DMS53 (cell line): ENCODE measurements at regions not wholly inside any gene's neighbourhood (a gene's known extent, or its start where the extent isn't known, plus 50 kb on each side); places are given as distances from the start of the nearest gene placed in this dataset.
"Not testable (repeated sequence)": the region's sequence is repeated elsewhere in the genome, so short reads cannot be mapped to it uniquely, and the experiment has no call there.

Source experiments
- DNase-seq: peaks from one replicate; lab custom pipeline; 2025; lab: John Stamatoyannopoulos, UW

DNA sequence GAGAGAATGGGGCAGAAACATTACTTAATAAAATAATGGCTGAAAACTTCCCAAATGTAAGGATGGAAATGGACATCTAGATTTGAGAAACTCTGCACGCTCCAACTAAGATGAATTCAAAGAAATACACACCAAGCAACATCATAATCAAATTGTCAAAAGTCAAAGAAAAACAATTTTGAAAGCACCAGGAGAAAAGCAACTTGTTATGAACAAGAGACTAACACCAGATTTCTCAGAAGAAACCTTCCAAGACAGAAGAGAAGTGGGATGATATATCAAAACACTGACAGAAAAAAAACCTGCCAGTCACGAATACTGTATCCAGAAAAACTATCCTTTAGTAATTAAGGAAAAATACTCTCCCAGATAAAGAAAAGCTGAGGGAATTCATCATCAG lies 208.6 kb upstream of the SAMSN1 start:
- DNase-seq: no peak

DNA sequence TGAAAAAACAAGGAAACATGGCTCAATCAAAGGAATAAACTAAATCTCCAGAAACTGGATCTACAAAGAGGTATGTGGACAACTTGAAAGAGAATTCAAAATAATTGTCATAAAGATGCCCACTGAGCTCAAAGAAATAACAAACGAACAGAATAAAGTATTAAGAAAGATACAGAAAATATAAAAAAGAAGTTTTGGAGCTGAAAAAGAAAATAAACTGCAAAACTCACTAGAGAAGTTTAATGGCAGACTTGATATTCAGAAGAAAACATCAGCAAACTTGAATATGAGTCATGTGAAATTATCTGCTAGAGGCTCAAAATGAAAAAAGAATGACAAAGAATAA lies 208.1 kb upstream of the SAMSN1 start:
- DNase-seq: no peak

DNA sequence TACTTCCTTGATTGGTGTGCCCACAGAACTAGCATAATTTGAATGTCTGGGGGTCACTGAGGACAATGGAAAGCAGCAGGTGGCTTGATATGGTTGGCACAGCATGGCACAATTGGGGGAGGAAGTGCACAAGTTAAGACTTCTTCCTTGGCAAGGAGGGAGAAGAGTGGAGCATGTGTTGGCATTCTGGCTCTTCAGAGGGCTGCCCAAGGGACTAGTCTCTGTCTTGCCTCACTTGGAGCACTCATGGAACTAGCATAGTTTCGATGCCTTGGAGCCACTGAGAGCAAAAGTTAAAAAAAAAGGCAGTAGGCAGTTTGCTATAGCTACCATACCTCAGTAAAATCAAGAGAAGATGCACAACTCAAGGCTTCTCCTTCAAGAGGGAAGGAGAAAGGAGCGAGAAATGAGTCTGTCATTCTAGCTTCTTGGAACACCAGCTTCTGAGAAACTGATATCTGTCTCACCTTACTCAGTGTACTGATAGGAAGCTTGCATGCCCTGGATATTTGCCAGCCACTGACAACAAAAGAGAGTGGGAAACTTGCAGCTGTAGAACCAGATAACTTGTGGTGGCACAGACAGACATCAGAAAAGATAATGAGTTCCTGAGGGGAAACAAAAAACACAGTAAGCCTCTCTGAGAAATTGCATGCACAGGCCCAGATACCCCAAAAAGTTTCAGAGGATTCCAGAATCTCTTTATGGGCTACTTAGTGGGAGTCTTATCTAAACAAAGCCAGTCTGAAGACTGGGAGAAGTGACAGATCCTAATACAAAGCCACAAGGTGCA lies 207.5 kb upstream of the SAMSN1 start:
- DNase-seq: no peak

DNA sequence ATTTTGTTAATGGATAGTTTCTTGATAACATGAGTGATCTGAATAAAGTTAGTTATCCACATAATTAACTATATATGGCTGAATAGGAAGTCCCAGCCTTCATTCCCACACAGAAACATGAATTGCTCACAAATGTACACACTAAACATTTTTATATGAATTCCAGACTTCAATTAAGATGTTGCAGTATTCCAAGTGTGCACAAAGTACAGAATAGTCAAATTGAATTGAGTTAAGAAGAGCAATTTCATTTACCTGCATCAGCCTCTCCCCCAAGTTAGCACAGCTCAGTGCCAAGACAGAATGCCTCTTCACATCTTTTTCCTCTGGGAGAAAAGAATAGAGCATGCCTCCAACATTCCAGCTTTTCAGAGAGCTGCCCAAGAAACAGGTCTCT lies 207.0 kb upstream of the SAMSN1 start:
- no peak for DNase-seq

DNA sequence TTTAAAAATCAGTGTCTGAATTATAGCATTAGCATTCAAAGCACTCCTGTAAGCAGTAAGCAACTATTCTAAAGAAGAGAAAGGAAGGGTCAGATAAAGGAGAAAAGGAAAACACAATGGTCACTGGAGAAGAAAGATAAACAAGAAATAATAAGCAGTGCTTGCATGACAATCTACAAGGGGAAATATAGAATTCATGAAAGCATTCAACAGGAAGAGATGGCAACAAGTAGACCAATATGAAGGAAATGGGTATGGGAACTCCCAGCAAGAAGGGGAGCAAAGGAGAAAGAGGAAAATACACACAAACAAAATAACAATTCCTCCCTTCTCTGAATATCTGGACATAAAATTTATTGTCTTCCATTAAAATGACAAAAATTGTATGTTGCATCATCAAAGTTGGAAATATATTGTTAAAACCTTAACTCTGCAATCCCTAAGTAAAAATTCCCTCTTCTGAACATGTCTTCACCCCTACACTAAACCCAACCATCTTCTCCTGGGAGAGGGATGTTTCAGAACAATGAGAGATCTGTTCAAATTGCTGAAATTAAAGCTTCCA lies 206.3 kb upstream of the SAMSN1 start:
- no peak for DNase-seq

DNA sequence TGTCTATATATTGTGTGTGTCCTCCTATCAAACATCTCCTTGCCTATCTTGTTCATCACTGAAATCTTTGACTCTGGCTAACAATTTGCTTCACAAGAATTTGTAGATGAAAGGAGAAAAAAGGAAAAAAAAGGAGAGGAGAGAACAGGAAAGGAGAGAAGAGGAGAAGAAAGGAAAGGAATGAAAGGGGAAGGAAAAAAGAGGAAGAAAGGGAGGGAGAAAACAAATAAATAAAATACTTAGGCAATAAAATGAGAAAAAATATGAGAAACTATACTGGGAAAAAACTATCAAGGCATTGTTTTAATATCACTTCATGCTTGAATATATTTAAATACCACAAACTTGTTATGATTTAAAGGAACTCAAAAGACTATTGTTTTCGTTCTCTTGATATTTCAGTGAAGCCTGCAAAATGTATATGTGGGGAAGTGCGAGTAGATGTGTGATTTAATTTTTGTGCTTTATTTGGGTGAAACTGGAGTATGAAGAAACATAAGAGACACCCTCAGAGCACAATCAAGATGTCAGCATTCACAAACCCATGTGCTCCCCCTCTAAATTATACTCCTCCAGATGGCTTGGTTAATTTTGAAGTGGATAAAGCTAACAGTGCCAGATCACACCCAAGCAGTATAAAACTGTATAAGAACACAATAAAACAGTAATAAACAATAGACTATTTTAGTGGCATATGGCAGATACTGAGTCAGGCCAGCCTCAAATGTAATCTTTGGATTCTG lies 205.7 kb upstream of the SAMSN1 start:
- DNase-seq: no peak

DNA sequence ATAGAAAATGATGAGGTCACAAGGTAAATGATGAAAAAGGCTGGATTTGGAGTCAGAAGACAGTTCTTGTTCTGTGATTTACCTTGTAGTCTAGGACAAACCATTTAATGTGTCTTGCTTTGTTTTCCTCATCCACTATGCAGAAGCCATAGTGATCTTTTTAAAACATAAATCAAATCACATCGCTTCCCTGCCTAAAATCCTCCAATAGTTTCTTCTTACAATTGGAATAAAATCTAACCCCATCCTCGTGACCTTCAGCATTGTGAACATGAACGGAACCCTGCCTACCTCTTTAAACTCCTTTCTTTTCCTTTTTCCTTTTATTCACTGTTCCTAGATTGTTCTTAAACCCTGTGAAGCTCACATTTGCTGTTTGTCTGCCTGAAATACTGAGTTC lies 204.9 kb upstream of the SAMSN1 start:
- no peak for DNase-seq

DNA sequence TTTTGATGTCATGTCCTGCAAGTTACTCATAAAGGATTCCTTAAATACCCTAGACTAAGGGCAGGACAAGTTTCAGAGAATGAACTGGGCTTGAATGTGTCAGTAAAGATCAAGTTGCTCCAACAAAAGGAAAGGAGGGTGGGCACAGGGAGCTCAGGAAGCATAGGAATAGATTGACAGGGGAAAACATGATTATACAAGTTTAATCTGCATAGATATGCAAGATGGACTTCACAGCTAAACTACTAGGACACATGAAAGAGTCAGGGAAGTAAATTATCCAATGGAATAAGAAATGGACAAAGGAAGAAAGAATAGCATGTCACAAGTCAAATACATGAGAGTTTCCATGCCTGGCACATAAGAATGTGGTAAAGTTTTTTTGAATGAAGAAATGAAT lies 203.9 kb upstream of the SAMSN1 start:
- DNase-seq: no peak

DNA sequence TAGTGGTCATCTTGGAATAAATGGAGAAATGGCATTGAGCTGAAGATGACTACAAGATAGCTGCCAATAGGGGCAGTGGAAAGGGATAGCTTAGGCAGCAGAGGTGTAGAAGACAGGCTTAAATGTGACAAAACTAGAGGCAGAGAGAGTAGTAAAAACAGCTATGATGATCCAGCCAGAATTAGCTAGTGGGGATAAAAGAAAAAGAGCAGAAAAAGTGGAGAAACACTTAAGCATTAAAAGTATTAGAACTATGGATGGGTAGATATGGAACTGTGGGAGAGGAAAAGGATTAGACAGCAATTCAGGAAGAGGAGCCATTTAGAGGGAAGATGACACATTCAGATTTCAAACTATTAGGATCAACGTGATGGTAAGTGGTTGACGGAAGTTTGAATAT lies 202.5 kb upstream of the SAMSN1 start:
- no peak for DNase-seq

DNA sequence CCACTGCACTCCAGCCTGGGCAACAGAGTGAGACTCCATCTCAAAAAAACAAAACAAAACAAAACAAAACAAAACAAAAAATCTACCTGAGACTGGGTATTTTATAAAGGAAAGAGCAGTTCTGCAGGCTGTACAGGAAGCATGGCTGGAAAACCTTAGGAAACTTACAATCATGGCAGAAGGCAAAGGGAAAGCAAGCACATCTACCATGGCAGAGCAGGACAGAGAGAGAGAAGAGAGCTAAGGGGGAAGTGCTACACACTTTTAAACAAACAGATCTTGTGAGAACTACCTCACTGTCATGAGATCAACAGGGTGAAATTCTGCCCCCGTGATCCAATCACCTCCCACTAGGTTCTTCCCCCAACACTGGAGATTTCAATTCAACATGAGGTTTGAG lies 198.3 kb upstream of the SAMSN1 start:
- no peak for DNase-seq

DNA sequence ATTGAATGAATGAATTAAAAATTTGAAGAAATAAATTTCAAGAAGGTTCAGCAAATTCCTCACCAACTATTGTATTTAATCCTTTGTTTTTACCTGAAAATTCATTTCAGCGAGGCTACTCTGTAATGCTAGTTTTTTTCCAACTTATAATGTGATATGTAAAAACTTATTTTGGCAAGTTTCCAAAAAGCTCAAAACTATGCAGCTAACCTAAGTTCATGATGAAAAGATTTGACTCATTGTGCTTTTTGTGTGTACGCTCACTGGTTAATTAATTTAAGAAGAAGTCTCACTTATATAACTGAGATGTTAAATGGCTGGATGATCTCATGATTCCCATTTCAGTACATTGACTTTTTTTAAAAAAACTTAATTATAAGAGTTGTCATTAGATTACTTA lies 196.0 kb upstream of the SAMSN1 start:
- no peak for DNase-seq

DNA sequence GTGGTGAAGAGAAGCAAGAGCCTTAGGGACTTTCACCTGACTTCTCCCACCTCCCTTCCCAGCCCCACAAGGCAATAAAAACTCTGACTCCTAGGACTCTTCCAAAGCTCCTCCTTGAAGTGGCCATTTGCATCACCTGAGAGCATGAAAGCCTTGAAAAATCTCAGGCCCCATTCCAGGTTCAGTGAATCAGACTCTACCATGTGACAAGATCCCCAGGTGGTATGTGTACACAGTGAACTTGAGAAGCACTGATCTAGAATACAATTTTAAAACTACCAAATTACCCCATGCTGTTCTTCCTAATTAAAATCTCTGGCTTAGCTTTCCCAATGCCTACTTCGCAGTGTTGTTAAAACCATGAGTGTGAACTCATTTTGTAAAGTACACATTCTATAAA lies 195.1 kb upstream of the SAMSN1 start:
- peak; percentile 12 for DNase-seq

DNA sequence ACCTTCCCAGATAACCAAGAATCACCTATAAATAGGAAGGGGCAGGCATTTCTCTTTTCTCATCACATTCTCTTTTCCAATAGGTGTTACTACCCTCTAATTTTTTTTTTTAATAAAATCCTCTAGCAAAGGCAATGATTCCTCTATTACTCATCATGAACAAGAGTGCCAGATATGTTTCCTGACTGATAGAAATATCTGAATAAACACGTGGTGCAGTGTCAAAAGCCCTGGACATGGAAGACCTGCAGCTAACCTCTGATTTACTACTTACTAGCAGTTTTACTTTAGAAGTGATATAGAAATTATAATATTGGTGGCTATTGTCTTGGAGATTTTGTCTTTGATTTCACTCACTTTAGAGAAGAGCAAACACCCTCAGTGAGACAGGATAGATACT lies 194.6 kb upstream of the SAMSN1 start:
- DNase-seq: no peak

DNA sequence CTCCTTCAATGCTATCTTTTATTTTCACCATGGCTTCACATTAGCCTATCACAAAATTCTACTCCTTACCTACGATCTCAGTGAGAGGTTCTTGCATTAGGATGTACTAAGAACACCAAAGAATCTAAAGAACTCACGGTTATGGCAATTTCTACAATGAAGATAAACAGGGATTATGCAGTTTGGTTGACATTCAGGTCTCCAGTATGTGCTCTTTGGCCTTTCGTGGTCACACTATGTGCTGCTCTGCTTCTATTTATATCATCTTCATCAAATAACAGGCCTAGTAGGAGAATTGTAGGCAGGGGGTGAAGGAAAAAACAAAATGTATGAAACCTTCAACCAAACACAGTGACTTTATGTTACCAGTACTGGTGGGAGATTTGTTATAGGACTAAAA lies 194.0 kb upstream of the SAMSN1 start:
- DNase-seq: no peak

DNA sequence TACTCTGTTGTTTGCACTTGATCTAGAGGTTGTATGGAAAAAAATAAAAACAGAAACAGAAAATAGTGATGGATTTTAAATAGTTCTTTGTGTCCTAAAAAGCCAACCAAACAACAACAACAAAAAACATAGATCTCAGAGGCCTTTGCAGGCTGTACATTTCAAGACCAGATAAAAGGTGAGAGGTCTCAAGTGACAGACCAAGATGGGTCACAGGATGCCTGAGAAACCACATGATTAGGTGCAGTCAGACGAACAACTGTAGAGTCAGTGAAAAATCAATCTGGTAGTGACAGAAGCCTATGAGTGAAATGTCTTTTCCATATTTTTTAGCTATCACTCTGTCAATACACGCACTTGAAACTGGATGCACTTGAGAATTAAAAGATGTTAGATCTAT lies 193.5 kb upstream of the SAMSN1 start:
- no peak for DNase-seq

DNA sequence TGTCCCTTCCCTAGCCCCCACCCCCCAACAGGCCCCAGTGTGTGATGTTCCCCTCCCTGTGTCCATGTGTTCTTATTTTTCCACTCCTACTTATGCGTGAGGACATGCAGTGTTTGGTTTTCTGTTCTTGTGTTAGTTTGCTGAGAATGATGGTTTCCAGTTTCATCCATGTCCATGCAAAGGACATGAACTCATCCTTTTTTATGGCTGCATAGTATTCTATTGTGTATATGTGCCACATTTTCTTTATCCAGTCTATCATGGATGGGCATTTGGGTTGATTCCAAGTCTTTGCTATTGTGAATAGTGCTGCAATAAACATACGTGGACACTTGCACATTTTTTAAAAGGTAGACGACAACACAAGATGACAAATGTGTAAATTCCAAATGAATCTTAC lies 192.5 kb upstream of the SAMSN1 start:
- not testable (repeated sequence) for DNase-seq

DNA sequence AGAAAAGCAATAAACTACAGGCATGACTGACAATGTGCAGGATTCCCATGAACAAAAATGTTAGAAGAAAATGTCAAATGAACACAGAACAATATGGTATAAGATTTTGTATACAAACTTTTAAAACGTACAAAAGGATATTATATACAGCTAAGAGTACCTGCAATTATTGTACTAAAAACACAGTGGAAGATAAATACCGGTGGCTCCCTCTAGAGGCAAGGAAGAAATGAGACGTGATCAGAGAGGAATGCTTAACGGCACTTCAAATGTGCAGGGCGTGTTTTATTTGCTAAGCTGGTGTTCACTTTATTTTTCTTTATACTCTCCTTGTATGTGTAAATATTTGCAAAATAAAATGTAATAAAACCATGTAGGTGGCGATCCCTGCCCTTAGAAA lies 191.8 kb upstream of the SAMSN1 start:
- DNase-seq: peak; percentile 79

DNA sequence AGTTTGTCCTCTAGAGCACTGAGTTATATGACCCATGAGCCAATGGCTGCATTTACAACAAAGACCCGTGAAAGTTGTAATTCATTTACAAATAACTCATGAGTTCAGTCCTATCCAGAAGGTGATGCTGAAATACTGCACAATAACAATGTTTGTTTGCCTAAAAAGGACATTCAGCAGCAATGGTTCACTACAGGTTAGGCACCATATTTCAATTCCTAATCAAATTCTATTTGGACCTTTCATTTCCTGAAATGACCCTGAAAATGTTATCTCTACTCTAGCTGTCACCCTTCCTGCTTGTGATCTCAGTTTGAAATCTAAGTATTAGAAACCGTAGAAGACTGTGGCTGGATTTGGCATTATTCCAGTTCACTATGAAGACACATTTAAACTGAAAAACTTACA lies 191.2 kb upstream of the SAMSN1 start:
- no peak for DNase-seq

DNA sequence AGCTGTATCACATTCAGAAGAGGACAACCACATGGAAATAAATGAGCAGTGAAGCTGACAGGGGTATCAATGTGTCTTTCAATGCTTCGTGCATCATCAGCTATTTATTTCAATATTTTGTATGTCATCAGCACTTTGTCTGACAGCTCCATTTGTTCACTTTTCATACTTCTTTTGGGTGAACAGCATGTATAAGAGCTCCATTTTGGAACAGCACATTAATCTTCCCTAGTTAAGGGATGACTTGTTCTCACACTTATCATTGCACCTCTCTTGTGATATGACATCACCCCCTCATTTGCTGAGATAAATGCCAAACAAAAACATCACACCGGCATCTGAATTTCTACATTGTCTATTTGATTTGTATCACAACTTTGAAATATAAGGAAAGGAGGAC lies 190.6 kb upstream of the SAMSN1 start:
- DNase-seq: no peak

DNA sequence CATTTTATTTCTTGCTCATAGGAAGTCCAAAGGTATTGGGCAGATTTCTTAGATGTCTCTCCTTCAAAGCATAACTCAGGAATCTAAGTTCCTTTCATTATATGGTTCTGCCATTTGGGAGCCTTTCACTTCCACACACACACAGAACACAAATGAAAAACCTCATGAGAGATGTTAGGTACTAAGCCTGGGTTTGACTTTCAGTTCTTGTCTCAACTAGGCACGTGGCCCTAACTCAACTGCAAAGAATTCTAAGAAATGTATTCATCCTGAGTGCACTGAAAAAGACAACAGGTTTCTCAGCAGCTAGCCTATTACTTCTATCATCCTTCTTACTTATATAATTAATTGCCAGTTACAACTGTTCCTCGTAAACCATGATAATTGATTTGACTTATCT lies 190.0 kb upstream of the SAMSN1 start:
- DNase-seq: no peak

DNA sequence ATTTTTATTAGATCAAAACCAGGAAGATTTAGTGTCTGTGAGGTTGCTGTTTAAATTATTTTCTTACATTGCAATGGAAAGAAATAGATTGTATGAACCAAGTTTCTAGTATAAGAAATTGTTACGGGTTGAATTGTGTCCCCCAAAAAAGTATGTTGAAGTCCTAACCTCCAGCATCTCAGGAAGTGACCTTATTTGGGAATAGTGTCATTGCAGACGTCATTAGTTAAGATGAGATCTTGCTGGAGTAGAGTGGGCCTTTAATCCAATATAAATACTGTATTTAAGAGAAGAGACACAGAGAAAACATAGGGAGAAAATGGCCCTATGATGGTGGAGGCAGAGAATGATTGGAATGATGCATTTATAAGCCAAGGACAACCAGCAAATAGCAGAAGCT lies 188.7 kb upstream of the SAMSN1 start:
- DNase-seq: no peak

DNA sequence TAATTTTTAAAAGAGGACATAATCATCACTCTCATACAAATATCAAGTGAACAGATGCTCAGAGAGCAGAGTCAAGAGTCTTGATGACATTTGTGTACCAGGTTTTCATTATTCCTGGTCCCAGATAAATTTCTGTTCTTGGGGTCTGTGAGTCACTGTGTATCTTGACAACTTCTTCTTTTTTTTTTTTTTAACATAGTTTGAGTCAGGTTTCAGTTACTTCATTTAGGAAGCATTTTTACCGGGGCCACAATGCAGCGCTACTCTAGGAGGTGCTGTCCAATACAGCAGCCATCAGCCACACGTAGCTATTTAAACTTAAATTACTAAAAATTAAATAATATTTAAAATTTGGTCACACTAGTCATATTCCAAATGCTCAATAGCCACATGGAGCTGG lies 188.1 kb upstream of the SAMSN1 start:
- no peak for DNase-seq

DNA sequence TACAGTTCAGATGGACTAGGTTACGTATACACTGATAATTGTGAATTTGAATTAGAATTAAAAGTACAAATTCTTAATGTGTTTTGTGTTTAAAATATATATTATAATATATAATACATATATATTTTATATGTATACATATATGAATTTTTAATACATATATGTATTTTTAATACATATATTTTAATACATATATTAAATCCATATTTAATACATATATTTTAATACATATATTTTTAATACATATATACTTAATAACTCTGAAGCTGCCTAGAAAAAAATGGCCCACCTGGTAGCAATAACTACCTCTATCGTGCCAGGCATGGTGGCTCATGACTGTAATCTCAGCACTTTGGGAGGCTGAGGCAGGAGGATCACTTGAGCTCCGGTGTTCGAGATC lies 179.1 kb upstream of the SAMSN1 start:
- no peak for DNase-seq
